Suppressor macrophage treated with lipopolysaccharide for 4 hours (primary cell): ENCODE measurements at regions not wholly inside any gene's neighbourhood (a gene's known extent, or its start where the extent isn't known, plus 50 kb on each side); places are given as distances from the start of the nearest gene placed in this dataset.
"Not testable (repeated sequence)": the region's sequence is repeated elsewhere in the genome, so short reads cannot be mapped to it uniquely, and the experiment has no call there.

Experiments used
- DNase-seq: peaks from one replicate; pipeline ENCODE4 v3.0.0-alpha.2; 2020

- DNase-seq: no peak
Observed at GRCh38 chr2:155518094-155518493, 814.4 kb downstream of the NR4A2 start.

GRCh38 chr2:155517362-155517761 lies 815.2 kb downstream of the NR4A2 start:
- no peak for DNase-seq

- no peak for DNase-seq
Observed at GRCh38 chr2:155513248-155513647, 814.8 kb downstream of the KCNJ3 start.

GRCh38 chr2:155502766-155503165 lies 804.3 kb downstream of the KCNJ3 start:
- DNase-seq: no peak

- DNase-seq: no peak
Observed at GRCh38 chr2:155498106-155498505, 799.6 kb downstream of the KCNJ3 start.

- DNase-seq: no peak
Observed at GRCh38 chr2:155494744-155495143, 796.2 kb downstream of the KCNJ3 start.

- DNase-seq: no peak
Observed at GRCh38 chr2:155485141-155485842, 786.8 kb downstream of the KCNJ3 start.

- DNase-seq: no peak
Observed at GRCh38 chr2:155481141-155481540, 782.6 kb downstream of the KCNJ3 start.

- not testable (repeated sequence) for DNase-seq
Observed at GRCh38 chr2:155472018-155472417, 773.5 kb downstream of the KCNJ3 start.

- no peak for DNase-seq
Observed at GRCh38 chr2:155456222-155456621, 757.7 kb downstream of the KCNJ3 start.

- DNase-seq: no peak
Observed at GRCh38 chr2:155442755-155443372, 744.4 kb downstream of the KCNJ3 start.

- DNase-seq: no peak
Observed at GRCh38 chr2:155442088-155442487, 743.6 kb downstream of the KCNJ3 start.

GRCh38 chr2:155431004-155431507 lies 732.6 kb downstream of the KCNJ3 start:
- no peak for DNase-seq

GRCh38 chr2:155427470-155427869 lies 729.0 kb downstream of the KCNJ3 start:
- no peak for DNase-seq

- DNase-seq: peak; percentile 12
Observed at GRCh38 chr2:155424518-155424917, 726.0 kb downstream of the KCNJ3 start.

GRCh38 chr2:155418753-155419152 lies 720.3 kb downstream of the KCNJ3 start:
- no peak for DNase-seq

- peak; percentile 7 for DNase-seq
Observed at GRCh38 chr2:155412598-155412997, 714.1 kb downstream of the KCNJ3 start.

- DNase-seq: no peak
Observed at GRCh38 chr2:155404433-155405002, 706.0 kb downstream of the KCNJ3 start.

- no peak for DNase-seq
Observed at GRCh38 chr2:155393406-155393805, 694.9 kb downstream of the KCNJ3 start.

- no peak for DNase-seq
Observed at GRCh38 chr2:155391613-155392130, 693.2 kb downstream of the KCNJ3 start.

GRCh38 chr2:155389224-155389623 lies 690.7 kb downstream of the KCNJ3 start:
- no peak for DNase-seq

- DNase-seq: no peak
Observed at GRCh38 chr2:155384555-155385123, 686.1 kb downstream of the KCNJ3 start.

GRCh38 chr2:155382776-155383175 lies 684.3 kb downstream of the KCNJ3 start:
- no peak for DNase-seq

GRCh38 chr2:155381436-155381835 lies 682.9 kb downstream of the KCNJ3 start:
- DNase-seq: no peak
